D341Med (cell line): ENCODE measurements at regions not wholly inside any gene's neighbourhood (a gene's known extent, or its start where the extent isn't known, plus 50 kb on each side); places are given as distances from the start of the nearest gene placed in this dataset.
"Not testable (repeated sequence)": the region's sequence is repeated elsewhere in the genome, so short reads cannot be mapped to it uniquely, and the experiment has no call there.

Experiments used
- DNase-seq: peaks from one replicate; pipeline ENCODE4 v3.0.0; 2012; ENCODE audit warnings: low spot score

DNA sequence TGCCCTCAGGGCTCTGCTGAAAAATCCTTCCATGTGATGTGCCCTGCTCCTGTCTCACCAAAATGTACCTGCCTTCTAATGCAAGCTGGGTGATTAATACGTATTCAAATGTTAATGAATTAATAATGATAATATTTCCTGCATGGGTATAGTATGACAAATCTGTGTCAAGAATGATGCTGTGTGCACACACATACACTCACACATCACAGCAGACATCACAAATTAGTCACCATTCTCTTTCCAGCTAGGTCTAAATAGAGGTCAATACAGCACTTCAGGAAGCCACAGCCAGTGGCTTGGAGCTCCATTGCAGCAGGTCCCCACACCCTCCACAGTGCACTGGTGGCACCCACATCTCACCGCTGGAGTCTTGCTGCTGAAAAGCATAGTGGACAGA, 681.2 kb upstream of the NRP1 start:
- DNase-seq = no peak

- no peak for DNase-seq
Measured at GRCh38 chr10:34013235-34013634, 678.8 kb upstream of the NRP1 start.

DNA sequence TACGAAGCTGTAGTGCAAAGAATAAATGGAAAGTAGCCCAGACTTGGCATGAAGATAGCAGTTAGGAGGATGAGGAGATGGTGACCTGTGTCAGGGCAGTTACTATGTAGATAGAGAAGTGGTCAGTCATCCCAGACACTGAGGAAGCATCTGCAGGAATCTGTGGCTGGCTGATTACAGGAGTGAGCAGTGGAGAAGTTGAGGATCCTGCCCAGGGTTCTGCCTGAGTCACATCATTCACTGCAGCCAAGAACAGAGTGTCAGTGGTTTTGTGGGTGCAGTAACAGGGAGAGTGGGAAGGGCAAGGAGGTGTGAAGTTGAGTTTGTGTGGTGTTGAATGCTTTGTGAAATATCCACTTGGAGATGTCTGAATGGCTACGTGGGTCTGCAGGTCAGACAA, 676.4 kb upstream of the NRP1 start:
- no peak for DNase-seq

DNA sequence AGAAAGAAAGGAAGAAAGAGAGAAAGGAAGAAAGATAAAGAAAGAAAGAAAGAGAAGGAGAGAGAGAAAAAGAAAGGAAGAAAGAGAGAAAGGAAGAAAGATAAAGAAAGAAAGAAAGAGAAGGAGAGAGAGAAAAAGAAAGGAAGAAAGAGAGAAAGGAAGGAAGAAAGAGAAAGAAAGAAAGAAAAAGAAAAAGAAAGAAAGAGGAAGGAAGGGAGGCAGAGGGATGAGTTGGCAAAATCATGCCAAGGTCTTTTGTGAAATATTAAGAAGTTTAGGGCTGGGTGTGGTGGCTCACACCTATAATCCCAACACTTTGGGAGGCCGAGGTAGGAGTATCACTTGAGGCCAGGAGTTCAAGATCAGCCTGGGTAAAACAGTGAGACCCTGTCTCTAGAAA, 675.8 kb upstream of the NRP1 start:
- not testable (repeated sequence) for DNase-seq

DNA sequence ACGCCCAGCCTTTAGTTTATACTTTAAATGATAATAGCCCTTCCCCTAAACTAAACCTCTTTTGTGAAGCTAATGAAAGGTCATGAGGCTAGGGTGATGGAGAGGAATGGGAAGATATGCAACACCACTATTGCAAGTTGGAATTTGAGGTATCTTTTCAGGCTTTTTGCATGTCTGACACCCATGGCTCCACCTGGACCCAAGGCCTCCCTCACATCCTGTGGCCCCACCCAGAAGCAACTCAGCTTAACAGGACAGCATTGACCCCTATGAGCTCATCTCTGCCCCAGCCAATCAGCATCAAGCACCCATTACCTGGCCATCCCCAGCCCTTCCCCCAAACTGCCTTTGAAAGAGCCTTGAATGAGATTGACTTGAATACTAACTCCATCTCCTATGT, 674.2 kb upstream of the NRP1 start:
- DNase-seq = no peak

GRCh38 chr10:34006471-34006870, 672.0 kb upstream of the NRP1 start:
- no peak for DNase-seq

- DNase-seq = no peak
Measured at GRCh38 chr10:34003561-34003960, 669.1 kb upstream of the NRP1 start.

GRCh38 chr10:34002896-34003295, 668.4 kb upstream of the NRP1 start:
- no peak for DNase-seq

- no peak for DNase-seq
Measured at GRCh38 chr10:34001831-34002230, 667.4 kb upstream of the NRP1 start.

GRCh38 chr10:34001087-34001580, 666.7 kb upstream of the NRP1 start:
- DNase-seq = no peak

- DNase-seq = no peak
Measured at GRCh38 chr10:33993917-33994316, 659.5 kb upstream of the NRP1 start.

DNA sequence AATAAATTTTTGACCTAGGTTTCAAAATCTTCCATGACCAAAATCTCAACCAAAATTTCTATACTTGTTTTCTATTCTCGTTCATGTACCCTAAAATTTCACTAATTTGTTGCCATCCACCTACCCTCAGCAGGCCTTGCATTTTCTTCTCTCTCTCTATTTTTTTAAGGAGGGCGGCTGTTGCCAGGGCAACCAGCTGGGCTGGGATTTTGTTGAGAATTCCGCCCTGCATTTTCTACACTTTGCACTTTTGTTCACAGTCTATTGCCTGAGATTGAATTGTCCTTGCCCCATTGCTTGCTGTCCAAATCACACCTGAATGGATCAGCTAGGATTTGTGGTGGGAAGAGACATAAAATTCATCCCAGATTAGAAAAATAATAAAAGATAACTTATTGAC, 657.5 kb upstream of the NRP1 start:
- no peak for DNase-seq

DNA sequence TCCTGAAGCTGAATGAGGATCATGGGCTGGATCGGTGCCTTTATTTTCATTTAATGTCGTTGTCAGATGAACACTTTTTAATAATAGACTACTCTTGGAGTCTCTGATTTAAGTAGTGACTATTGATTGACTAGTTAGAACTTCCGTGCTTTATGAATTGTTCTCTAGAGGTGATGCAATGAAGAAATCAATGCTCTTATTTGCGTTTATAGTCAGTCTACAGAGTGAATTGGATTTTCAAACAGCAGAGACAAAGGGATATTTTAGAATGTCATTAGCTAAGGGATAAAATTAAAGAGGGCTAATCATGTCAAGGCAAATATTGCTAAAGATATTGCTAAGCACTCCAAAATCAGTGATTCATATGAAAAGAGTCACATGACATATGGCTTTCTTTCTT, 652.0 kb upstream of the NRP1 start:
- DNase-seq = no peak

- no peak for DNase-seq
Measured at GRCh38 chr10:33986016-33986415, 651.5 kb upstream of the NRP1 start.

GRCh38 chr10:33982995-33983394, 648.5 kb upstream of the NRP1 start:
- DNase-seq = no peak

- no peak for DNase-seq
Measured at GRCh38 chr10:33981301-33981700, 646.8 kb upstream of the NRP1 start.

DNA sequence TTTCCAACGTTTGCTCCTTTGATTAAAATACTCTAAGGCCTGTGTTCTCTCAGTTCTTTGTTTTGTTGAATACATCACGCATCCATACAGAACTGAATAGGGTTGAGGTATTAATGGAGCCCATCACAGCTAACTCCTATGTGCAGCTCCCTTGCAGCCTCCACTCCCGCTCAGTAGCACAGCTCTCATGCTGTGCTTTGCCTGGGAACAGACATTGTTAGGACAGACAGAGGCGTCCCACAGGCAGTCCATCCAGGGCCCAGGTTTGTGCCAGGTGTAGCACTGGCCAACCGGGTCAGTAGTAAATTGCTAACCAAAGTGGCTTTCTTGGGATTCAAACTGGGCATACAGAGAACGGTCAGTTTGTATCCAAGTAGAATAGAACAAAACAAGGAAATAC, 644.7 kb upstream of the NRP1 start:
- no peak for DNase-seq

- DNase-seq = no peak
Measured at GRCh38 chr10:33975481-33975880, 641.0 kb upstream of the NRP1 start.

DNA sequence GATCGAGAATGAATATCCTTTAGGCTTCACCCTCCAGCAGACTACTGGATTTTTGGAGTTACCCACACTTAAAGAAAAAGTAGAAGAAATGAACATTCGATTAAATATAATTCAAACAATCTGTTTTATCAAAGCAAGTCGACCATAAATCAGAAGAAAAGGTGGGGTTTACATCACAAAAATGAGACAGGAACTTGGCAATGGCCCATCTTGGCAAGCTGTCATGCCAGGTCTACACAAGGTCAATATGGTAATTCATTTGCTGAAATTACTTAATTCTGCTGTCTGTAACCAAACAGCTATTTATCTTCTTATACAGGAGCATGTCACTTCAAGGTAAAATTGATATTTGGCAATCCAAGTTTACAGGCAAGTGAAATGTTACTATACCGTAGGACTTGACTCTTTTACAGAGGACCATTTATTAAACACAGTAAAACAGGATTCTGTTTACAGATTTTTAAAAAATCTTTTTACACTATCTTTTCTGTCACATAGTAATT, 640.6 kb upstream of the NRP1 start:
- DNase-seq = no peak

GRCh38 chr10:33968983-33969382, 634.5 kb upstream of the NRP1 start:
- no peak for DNase-seq

DNA sequence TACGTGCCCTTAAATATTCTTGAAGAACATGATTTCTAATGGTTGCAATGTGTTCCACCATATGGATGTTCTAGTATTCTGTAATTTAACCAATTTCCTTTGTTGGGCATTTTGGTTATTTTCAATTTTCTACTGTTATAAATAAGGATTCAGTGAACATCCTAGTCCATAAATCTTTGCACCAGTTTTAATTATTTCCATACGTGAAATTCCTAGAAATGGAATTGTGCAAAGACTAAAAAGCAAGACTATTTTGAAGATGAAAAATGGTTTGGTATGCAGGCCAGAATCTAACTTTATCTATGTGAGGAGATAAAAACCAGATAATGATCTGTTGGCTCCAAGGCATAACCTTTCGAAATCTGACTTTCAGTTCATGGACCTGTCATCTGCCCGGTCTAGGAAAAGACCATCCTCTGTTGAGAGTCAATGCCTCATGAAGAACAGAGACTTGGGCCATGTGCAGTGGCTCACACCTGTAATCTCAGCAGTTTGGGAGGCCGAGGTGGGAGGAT, 633.2 kb upstream of the NRP1 start:
- no peak for DNase-seq

DNA sequence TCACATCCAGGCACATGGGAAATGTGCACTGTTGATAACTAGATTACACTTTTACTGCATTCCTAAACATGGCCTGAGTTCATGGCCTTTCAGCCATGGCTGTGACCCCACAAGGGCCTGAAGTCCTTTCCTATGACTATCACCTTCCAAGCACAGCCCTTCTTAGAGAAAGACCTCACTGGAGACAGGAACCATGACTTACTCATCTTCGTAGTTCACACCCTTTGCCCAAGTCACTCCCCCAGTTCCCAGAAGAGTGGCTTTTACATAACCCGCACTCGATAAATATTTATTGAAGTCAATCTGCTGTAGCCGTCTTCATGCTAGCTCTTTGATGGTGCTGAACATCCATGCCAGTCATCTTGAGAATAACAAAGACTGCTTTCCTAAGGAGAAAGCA, 632.5 kb upstream of the NRP1 start:
- DNase-seq = no peak

DNA sequence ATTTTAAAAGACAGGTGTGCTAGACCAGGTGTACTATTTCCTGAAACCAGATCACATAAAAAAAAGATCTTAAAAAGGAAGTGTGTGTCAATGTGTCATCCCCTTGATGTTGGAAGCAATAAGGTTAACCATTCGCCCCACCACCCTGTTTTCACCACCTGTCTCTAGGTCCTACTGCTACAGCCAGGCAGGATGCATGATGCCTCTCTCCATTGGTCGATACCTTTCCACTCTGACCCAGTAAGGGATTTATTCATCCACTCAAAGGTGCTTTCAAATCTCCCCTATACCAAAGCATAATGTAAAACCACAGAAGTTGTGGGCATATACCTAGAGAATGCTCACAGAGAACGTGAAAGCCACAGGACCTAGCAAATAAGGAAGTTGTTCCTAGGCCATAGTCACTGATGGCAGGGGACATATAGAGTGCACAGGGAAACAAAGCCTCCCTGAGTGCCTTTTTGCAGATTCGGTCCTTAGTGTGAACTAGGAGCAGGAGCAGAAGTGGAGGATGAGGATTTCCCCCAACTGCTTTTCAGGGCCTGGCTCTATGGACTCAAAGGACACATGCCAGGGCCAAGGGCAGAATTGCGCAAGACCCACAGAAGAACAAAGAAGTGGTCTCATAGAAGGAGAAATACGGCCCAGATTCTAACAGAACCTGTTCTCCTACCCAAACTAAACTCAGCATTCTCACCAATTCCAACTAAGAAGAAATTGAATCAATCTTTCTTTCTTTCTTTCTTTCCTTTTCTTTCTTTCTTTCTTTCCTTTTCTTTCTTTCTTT, 631.5 kb upstream of the NRP1 start:
- no peak for DNase-seq

- no peak for DNase-seq
Measured at GRCh38 chr10:33963729-33964128, 629.3 kb upstream of the NRP1 start.
